ENCODE measurements at regions not wholly inside any gene's neighbourhood (a gene's known extent, or its start where the extent isn't known, plus 50 kb on each side); places are given as distances from the start of the nearest gene placed in this dataset.
"Not testable (repeated sequence)": the region's sequence is repeated elsewhere in the genome, so short reads cannot be mapped to it uniquely, and the experiment has no call there.

- POLR2A ChIA-PET, CTCF ChIA-PET: not testable (repeated sequence)
These were observed 289.6 kb upstream of the INTU start for GRCh38 chr4:127343123-127343522.

DNA sequence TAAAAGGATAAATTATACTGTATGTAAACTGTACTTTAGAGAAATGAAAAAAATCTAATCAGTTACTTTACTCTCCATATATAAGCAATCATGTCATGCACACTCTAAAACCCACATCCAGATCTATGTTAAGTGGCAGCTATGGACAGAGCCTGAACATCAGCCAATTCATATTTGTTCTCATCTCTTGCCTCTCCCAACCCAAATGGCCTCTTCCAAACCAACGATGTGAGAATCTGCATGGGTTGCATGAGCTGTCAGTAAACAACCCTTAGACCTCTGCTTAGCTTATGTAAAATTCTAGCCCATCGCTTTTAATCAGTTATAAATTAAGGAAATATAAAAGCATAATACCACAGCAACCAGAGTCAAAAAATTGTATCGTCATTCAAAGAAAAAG is 288.7 kb upstream of the INTU start:
- POLR2A ChIA-PET = no interaction called here
- CTCF ChIA-PET = no interaction called here

DNA sequence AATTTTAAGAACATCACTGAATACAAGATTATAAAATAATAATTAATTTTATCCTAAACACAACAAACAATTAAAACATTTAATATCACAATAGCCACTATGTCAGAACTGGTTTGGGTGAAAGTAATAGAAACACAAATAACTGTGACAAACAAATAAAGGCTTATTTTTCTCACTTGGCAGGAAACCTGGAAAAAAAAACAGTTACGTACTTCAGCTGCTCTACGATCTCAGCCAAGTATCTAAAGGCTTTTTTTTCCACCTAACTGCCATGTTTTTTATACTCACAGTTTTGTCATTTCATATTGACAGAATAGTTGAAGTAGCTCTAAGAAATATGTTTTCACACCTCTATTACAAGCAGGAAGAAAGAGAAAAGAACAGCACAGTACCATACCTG is 284.8 kb upstream of the INTU start:
- ChIA-PET POLR2A (no interaction called here), CTCF (no interaction called here)

GRCh38 chr4:127352220-127353113 is 280.3 kb upstream of the INTU start:
- ChIA-PET POLR2A (no interaction called here), CTCF (no interaction called here)

- POLR2A ChIA-PET = no interaction called here
- CTCF ChIA-PET = no interaction called here
These were observed 277.0 kb upstream of the INTU start for GRCh38 chr4:127355743-127356142.

- CTCF ChIA-PET = no interaction called here
- POLR2A ChIA-PET = no interaction called here
These were observed 275.0 kb upstream of the INTU start for GRCh38 chr4:127357765-127358164.

- POLR2A ChIA-PET = no interaction called here
- CTCF ChIA-PET = no interaction called here
These were observed 270.1 kb upstream of the INTU start for GRCh38 chr4:127362686-127363085.

DNA sequence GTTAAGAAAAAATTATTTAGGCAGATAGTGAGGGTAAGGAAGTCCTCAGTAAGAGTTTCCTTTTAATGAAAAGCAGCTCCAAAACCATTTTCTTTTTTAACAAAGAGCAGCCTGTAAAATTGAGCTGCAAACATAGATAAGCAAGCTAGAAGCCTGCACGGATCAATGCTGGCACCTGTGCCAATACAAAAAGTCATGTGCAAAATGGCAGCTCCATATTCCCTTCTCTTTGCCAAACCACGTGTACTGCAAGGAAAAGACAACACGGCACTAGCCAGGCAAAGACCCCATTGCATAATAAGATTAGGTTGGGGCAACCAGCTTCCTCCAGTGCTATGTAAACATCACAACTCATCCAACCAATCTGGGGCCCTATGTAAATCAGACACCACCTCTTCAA is 268.4 kb upstream of the INTU start:
- CTCF ChIA-PET = no interaction called here
- POLR2A ChIA-PET = no interaction called here

DNA sequence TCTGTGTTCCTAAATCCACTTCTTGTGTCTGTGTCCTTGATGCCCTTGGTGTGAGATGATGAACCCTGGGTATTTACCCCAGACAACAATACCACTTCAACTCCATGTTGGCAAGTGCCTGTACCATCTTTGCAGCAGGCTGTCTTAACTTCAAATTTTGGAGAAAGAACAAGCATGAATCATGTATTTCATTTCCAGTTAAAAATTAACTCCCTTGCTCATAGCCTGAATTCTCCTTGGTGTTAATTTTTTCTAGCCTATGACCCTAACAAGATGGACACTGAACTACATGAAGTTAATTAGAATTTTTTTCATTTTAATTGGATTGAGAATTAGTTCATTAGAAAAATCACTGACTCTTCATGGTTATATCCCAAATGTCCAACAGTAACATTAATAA is 267.8 kb upstream of the INTU start:
- CTCF ChIA-PET = no interaction called here
- POLR2A ChIA-PET = no interaction called here

GRCh38 chr4:127370604-127371003 is 262.2 kb upstream of the INTU start:
- POLR2A ChIA-PET = no interaction called here

DNA sequence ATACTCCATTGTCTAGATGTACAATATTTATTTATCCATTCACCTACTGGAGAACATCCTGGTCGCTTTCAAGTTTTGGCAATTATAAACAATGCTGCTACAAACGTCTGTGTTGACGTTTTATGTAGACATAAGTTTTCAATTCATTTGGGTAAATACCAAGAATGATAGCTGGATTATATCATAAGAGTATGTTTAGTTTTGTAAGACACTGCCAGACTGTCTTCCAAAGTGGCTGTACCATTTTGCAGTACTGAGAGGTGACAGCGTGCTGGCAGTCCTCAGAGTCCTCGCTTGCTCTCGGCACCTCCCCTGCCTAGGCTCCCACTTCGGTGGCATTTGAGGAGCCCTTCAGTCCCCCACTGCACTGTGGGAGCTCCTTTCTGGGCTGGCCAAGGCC is 253.3 kb upstream of the INTU start:
- ChIA-PET CTCF (no interaction called here), POLR2A (no interaction called here)

More at GRCh38 chr4:127370604-127371003, 262.2 kb upstream of the INTU start:
- CTCF ChIA-PET = no interaction called here

GRCh38 chr4:127379948-127380347 is 252.8 kb upstream of the INTU start:
- CTCF ChIA-PET, POLR2A ChIA-PET: not testable (repeated sequence)

DNA sequence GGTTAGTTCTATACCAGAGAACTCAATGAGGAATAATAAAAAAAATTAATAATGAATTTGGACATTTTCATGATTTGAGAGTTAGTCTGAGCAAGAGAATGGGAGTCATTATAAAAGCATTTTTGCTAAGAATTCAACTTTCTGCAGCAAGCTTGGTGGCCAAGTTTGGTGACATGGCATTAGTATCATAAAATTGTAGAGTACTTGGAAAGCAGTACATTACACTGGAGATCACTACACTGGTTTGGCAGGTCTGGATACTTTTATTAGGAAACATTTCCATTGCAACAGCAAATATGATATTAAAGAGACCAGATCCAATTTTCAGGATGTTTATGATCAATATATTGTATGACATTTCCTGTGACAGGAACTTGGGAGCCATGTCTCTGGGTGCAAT is 249.1 kb upstream of the INTU start:
- POLR2A ChIA-PET = no interaction called here

DNA sequence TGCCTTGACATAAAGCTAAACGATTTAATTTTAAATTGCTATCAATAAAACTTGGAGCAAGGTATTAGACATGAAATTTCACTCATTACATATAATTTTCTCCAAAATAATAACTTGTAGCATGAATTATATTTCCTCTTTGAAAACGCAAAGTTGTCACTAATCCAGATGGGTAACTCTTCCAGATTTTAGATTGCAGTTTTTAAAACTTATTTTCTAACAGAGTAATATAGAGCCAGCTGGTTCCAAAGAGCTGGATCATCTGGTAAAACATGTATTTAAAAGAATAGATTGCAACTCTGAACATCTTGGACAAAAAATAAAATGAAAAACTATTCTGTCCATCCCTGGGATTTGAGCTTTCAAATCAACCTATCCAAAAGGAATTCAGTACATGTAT is 238.2 kb upstream of the INTU start:
- ChIA-PET CTCF (no interaction called here), POLR2A (no interaction called here)

More for the DNA sequence above, 249.1 kb upstream of the INTU start:
- CTCF ChIA-PET = no interaction called here

DNA sequence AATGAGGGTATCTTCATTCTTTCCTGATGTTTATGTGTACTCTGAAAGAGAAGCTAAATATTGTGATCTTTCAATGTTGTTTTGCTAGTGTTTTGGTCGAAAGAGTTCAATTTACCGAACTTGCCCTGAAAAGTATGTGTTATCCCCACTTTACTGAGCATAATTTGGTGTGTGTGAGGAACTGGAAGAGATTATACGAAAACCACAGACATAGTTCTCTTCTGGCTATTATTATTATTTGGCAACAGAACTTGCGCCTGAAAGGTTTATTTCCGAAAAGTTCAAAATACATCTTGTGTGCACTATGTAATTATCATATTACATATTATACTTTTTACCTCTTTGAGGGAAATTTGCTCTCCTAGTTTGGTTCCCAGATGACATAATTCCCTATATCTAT is 232.5 kb upstream of the INTU start:
- CTCF ChIA-PET = no interaction called here
- POLR2A ChIA-PET = no interaction called here

GRCh38 chr4:127400731-127401346 is 231.9 kb upstream of the INTU start:
- ChIA-PET POLR2A (no interaction called here), CTCF (no interaction called here)

- CTCF ChIA-PET = no interaction called here
- POLR2A ChIA-PET = no interaction called here
These were observed 229.2 kb upstream of the INTU start for GRCh38 chr4:127403471-127404084.

GRCh38 chr4:127406187-127406586 is 226.6 kb upstream of the INTU start:
- CTCF ChIA-PET = no interaction called here
- POLR2A ChIA-PET = no interaction called here

DNA sequence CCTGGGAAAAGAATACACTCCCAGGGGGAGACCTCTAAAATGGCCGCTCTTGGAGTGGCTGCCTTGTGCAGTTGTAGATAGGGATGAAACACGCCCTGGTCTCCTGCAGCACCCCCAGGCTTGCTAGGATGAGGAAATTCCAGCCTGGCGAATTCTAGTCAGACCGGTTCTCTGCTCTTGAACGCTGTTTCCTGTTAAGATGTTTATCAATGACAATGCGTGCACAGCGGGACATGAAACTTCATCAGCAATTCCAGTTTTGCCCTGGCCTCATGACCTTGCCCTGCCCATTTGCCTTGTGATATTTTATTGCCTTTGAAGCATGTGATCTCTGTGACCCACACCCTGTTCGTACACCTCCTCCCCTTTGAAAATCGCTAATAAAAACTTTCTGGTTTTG is 225.2 kb upstream of the INTU start:
- CTCF ChIA-PET, POLR2A ChIA-PET: not testable (repeated sequence)

DNA sequence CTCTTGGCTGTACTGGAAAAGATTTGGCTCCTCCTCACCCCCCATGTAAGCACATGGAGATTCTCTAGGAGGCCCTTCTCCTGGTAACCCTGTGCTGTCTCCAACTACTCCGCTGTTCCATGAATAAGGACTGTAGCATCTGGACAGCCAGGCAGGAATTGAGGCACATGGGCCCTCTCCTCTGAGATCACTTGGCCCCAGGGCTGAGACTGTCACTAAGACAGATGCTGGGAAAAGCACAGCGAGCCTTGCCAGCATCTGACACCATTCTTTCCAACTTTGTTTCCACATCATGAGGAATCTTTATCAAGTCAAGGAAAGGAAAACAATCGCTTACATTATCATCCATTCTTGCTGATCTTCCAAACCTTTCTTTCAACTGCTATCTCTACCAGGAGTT is 222.6 kb upstream of the INTU start:
- POLR2A ChIA-PET = no interaction called here
- CTCF ChIA-PET = no interaction called here

GRCh38 chr4:127410644-127411043 is 222.1 kb upstream of the INTU start:
- POLR2A ChIA-PET = no interaction called here
- CTCF ChIA-PET = no interaction called here

Data from activated CD8-positive, alpha-beta memory T cell treated with anti-CD3 and anti-CD28 coated beads for 36 hours (primary cell).